AG04450 (cell line): ENCODE measurements at regions not wholly inside any gene's neighbourhood (a gene's known extent, or its start where the extent isn't known, plus 50 kb on each side); places are given as distances from the start of the nearest gene placed in this dataset.

ENCODE experiments used
- CTCF ChIA-PET: fragments of 300-600, 350-600 bp; formaldehyde crosslinking; extraction: SDS; loops from one replicate; lab custom pipeline; 2022; ENCODE audit warnings: antibody characterized with exemption, inconsistent platforms; lab: Charles Lee
- POLR2A ChIA-PET: fragments of 350-600 bp; formaldehyde crosslinking; extraction: SDS; loops from one replicate; lab custom pipeline; 2021; ENCODE audit warnings: antibody characterized with exemption, inconsistent platforms; lab: Yijun Ruan, JAX
- DNase-seq: peaks from one replicate; pipeline ENCODE4 v3.0.0-alpha.2; 2011; ENCODE audit warnings: low read depth, low spot score
- H3K27ac ChIP-seq: one replicate; pipeline ENCODE4 v1.5.1; 2012; ENCODE audit warnings: low read depth, low read length, control low read depth
- H3K27me3 ChIP-seq: one replicate; pipeline ENCODE4 v1.6.0; 2012; ENCODE audit warnings: low read length; ENCODE audit not compliant: control insufficient read depth, insufficient read depth
- H3K4me3 ChIP-seq: 2 replicates; pipeline ENCODE4 v1.5.1; 2011; ENCODE audit warnings: mild to moderate bottlenecking, low read depth, low read length, control low read depth
- H3K9me3 ChIP-seq: 2 replicates; pipeline ENCODE4 v1.5.1; 2012; ENCODE audit warnings: low read length; ENCODE audit not compliant: control insufficient read depth, insufficient read depth
- TF ChIP-seq, protein P1 (sequence below): IDR thresholded peaks from 2 replicates; pipeline ENCODE4 v1.5.1; 2011; ENCODE audit warnings: low read depth, low read length, control low read depth, inconsistent platforms

DNA sequence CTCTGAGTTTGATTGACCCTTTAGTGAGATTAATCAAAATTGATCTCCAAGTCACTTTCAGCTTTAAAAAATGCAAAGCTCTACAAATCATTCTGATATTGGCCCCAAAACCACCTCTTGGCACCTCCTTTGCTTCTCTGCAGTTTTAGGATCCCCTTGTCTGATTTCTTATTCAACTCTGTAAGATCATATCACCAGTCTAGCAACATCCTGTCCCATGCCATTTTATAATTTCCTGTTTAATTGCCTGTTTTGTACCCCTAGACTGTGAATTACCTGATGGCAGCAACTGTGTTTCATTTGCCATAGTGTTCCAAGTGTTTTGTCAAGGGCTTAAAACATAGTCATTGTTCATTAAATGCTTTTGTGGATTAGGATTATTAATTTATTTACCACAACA lies 406.3 kb upstream of the TRIB2 start:
- no peak overlapping the region for H3K4me3 ChIP-seq
- POLR2A ChIA-PET, result no interaction called here
- TF ChIP-seq, protein P1, sequence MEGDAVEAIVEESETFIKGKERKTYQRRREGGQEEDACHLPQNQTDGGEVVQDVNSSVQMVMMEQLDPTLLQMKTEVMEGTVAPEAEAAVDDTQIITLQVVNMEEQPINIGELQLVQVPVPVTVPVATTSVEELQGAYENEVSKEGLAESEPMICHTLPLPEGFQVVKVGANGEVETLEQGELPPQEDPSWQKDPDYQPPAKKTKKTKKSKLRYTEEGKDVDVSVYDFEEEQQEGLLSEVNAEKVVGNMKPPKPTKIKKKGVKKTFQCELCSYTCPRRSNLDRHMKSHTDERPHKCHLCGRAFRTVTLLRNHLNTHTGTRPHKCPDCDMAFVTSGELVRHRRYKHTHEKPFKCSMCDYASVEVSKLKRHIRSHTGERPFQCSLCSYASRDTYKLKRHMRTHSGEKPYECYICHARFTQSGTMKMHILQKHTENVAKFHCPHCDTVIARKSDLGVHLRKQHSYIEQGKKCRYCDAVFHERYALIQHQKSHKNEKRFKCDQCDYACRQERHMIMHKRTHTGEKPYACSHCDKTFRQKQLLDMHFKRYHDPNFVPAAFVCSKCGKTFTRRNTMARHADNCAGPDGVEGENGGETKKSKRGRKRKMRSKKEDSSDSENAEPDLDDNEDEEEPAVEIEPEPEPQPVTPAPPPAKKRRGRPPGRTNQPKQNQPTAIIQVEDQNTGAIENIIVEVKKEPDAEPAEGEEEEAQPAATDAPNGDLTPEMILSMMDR, result no peak
- no peak for DNase-seq
- H3K27me3 ChIP-seq, result no peaks in the 10 kb centered on the region
- H3K27ac ChIP-seq, result no peak overlapping the region
- CTCF ChIA-PET, result no interaction called here
- H3K9me3 ChIP-seq, result no peaks in the 10 kb centered on the region

GRCh38 chr2:12313445-12314126 lies 403.1 kb upstream of the TRIB2 start:
- no peak overlapping the region for H3K4me3 ChIP-seq
- no peaks in the 10 kb centered on the region for H3K9me3 ChIP-seq
- ChIA-PET POLR2A (no interaction called here), CTCF (interaction anchor here (0.6 to 0.8 kb wide), 2 partner anchors 236 to 402 kb away, joined by 3 read pairs; no protein-coding TSS in a partner anchor)
- TF ChIP-seq, protein P1, result no peak
- no peaks in the 10 kb centered on the region for H3K27me3 ChIP-seq
- DNase-seq, result no peak
- no peak overlapping the region for H3K27ac ChIP-seq

DNA sequence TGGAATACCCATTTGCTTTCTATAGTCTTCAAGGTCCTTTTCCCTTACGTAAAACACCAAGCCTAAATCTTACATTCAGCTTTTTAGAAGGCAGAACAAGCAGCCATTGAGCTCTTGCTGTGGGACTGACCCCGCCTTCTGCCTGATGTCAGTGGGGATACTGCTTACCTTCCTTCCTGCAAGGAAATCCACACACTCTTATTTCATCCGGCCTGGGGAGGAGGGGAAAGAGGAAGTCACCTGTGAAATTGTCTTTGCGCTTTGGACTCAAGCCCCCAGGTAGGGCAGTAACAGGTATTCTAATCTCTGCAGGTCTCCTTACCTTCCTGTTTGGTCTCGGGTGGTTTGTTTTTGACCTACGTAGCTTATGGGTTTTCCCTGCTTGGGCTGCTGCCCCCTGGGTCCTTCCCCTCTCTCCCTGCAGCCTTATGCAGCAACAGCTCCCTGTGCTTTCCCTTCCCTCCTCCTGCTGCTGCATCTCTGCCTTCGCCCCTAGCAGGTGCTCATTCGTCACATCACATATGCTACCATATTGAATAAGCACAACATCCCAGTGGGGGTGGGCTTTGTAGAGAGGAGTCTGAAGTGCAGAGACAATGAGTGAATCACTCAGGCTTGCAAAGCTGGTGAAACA lies 402.5 kb upstream of the TRIB2 start:
- Histone ChIP-seq H3K27ac (no peak overlapping the region), H3K4me3 (no peak overlapping the region), H3K9me3 (no peaks in the 10 kb centered on the region), H3K27me3 (no peaks in the 10 kb centered on the region)
- ChIA-PET POLR2A (no interaction called here), CTCF (interaction anchor here (0.8 kb wide), 1 partner anchor 402 kb away, joined by 3 read pairs; no protein-coding TSS in a partner anchor)
- DNase-seq, result no peak
- TF ChIP-seq, protein P1, result no peak

GRCh38 chr2:12315224-12315623 lies 401.5 kb upstream of the TRIB2 start:
- CTCF ChIA-PET, result no interaction called here
- H3K27ac ChIP-seq, result no peak overlapping the region
- DNase-seq, result no peak
- POLR2A ChIA-PET, result no interaction called here
- H3K9me3 ChIP-seq, result no peaks in the 10 kb centered on the region
- TF ChIP-seq, protein P1, result no peak
- no peak overlapping the region for H3K4me3 ChIP-seq
- no peaks in the 10 kb centered on the region for H3K27me3 ChIP-seq

DNA sequence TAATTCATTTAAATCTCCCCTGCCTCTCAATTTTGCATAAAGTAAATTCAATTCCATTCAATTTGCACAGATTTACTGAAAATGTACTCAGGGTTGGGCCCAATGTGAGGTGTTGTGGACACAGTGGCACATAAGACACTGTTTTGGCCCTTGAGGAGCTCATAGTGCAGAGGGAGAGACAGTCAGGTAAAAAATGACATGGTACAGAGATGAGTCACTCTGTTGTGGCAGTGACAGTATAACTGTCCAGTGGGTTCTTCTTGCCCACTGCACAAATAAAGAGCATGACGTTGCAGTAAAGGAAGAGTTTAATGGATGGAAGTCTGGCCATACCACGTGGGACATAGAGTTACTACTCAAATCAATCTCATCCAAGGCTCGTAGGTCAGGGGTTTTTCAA lies 400.3 kb upstream of the TRIB2 start:
- Histone ChIP-seq H3K9me3 (no peaks in the 10 kb centered on the region), H3K27me3 (no peaks in the 10 kb centered on the region), H3K4me3 (no peak overlapping the region), H3K27ac (no peak overlapping the region)
- DNase-seq, result no peak
- POLR2A ChIA-PET, result no interaction called here
- TF ChIP-seq, protein P1, result no peak
- CTCF ChIA-PET, result interaction anchor here (1.2 kb wide), 1 partner anchor 691 kb away, joined by 3 read pairs; no protein-coding TSS in a partner anchor
